ENCODE measurements at regions not wholly inside any gene's neighbourhood (a gene's known extent, or its start where the extent isn't known, plus 50 kb on each side); places are given as distances from the start of the nearest gene placed in this dataset.
A peak's percentile ranks its signal among the peaks of the same experiment; 100 is the strongest.
"Not testable (repeated sequence)": the region's sequence is repeated elsewhere in the genome, so short reads cannot be mapped to it uniquely, and the experiment has no call there.

DNA sequence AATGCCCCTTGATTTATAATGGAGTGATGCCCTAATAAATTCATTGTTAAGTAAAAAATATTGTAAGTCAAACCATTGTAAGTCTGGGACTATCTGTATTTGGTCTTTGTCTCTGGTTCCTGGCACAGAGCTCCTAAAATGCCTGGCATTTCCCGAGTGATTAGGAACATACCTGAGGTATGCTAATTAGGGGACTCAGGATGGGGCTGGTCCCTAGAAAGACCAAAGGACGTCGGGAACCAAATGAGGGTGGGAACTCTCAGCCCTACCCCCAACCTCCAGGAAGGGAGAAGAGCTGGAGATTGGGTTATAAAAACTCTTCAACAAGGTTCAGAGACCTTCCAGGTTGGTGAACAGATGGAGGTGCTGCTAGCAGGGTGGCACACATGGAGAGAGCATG, 82.6 kb upstream of the ARG1 start:
- DNase-seq (ENCODE audit: low spot score): no peak
- Mint-ChIP-seq H3K4me3 (no peak overlapping the region), H3K36me3 (ENCODE audit: low read depth) (no peaks in the 10 kb centered on the region), H3K4me1 (ENCODE audit: low read depth) (no peaks in the 10 kb centered on the region), H3K27me3 (ENCODE audit: insufficient read depth) (no peaks in the 10 kb centered on the region), H3K27ac (no peak overlapping the region), H3K9me3 (no peaks in the 10 kb centered on the region)
- intact Hi-C loops (cut with micrococcal nuclease): no loop called here

DNA sequence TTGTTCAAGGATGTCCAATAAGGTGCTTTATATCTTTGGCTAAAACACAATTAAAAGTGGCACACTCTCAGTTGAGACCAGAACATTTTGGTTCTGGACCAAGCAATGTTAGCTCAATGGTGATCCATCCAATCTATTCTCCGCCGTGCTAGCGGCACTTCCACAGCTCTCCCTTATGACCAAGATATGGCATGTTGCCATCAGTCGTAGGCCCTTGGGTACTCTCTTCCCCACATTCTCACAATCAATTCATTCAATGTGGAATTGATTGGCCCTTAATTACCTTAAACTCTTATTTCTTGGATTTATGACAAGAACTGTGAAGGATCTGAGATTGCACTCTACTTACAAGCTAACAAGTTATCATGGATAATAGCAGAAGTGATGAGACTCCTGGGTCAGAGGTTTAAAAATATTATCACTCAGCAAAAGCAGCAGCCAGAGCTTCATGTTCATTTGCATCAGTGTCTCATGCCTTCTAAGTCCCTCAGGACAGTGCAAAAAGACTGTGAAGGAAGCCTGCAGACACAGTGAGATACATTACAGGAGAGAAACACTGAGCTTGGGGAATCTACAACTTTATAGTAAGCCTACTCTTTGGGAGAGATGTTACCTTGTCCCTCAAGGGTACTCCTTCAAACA, 80.0 kb upstream of the ARG1 start:
- no peak for DNase-seq (ENCODE audit: low spot score)
- intact Hi-C loops (cut with micrococcal nuclease): no loop called here
- H3K27ac Mint-ChIP-seq: no peak overlapping the region
- H3K4me3 Mint-ChIP-seq: no peak overlapping the region
- H3K4me1 Mint-ChIP-seq (ENCODE audit: low read depth): no peaks in the 10 kb centered on the region
- no peaks in the 10 kb centered on the region for H3K9me3 Mint-ChIP-seq
- no peaks in the 10 kb centered on the region for H3K27me3 Mint-ChIP-seq (ENCODE audit: insufficient read depth)
- no peaks in the 10 kb centered on the region for H3K36me3 Mint-ChIP-seq (ENCODE audit: low read depth)

DNA sequence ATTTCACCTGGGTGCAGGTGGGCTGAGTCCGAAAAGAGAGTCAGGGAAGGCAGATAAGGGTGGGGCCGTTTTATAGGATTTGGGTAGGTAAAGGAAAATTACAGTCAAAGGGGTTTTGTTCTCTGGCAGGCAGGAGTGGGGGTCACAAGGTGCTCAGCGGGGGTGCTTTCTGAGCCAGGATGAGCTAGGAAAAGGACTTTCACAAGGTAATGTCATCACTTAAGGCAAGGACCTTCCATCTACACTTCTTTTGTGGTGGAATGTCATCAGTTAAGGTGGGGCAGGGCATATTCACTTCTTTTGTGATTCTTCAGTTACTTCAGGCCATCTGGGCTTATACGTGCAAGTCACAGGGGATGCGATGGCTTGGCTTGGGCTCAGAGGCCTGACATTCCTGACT, 68.6 kb upstream of the ARG1 start:
- H3K36me3 Mint-ChIP-seq (ENCODE audit: low read depth); DNase-seq (ENCODE audit: low spot score); H3K27ac Mint-ChIP-seq; H3K4me3 Mint-ChIP-seq; intact Hi-C loops (cut with micrococcal nuclease); H3K27me3 Mint-ChIP-seq (ENCODE audit: insufficient read depth); H3K9me3 Mint-ChIP-seq; H3K4me1 Mint-ChIP-seq (ENCODE audit: low read depth): not testable (repeated sequence)

DNA sequence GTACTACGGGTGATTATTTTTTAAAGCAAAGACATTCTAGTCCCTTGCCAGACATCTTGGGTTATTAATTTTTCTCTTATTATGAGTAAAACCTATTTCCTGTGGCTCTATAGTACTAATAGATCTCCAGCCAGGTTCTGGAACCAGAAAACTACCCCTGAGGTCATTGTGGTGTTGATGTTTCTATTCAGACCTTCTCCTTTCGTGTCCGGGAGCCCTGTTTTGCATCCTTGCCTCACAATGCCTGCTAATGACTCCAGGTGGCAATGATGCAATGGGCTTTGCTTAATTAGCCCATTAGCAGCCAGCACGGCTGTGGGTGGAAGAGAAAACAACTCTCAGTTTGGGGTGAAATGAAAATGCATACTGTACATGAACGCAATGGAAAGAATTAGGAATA, 62.9 kb upstream of the ARG1 start:
- intact Hi-C loops (cut with micrococcal nuclease): no loop called here
- Mint-ChIP-seq H3K4me1 (ENCODE audit: low read depth) (no peaks in the 10 kb centered on the region), H3K36me3 (ENCODE audit: low read depth) (no peaks in the 10 kb centered on the region), H3K27ac (no peak overlapping the region), H3K4me3 (no peak overlapping the region), H3K27me3 (ENCODE audit: insufficient read depth) (peaks cover 1% of the 10 kb centered on the region), H3K9me3 (no peaks in the 10 kb centered on the region)
- no peak for DNase-seq (ENCODE audit: low spot score)

DNA sequence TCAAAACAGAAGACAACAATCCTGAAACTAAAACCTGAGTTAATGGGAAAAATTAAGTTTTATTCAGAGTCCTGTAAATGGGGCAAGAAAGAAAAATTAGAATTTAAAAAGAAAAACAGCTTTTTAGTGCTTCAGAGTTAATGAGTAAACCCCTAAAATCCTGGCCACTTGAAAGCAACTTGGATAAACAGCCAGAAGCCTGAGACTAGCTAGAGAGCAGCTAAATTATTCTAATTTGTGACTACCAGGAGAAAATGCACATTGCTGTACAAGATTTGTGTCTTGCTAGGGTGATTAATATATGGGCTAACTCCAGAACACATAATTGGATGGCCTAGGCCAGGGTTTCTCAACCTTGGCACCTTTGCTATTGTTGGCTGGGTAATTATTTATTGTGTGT, 62.4 kb upstream of the ARG1 start:
- no peak overlapping the region for H3K27ac Mint-ChIP-seq
- H3K4me3 Mint-ChIP-seq: no peak overlapping the region
- H3K36me3 Mint-ChIP-seq (ENCODE audit: low read depth): no peaks in the 10 kb centered on the region
- intact Hi-C loops (cut with micrococcal nuclease): no loop called here
- no peaks in the 10 kb centered on the region for H3K9me3 Mint-ChIP-seq
- DNase-seq (ENCODE audit: low spot score): no peak
- peaks cover 3% of the 10 kb centered on the region for H3K27me3 Mint-ChIP-seq (ENCODE audit: insufficient read depth)
- no peaks in the 10 kb centered on the region for H3K4me1 Mint-ChIP-seq (ENCODE audit: low read depth)

DNA sequence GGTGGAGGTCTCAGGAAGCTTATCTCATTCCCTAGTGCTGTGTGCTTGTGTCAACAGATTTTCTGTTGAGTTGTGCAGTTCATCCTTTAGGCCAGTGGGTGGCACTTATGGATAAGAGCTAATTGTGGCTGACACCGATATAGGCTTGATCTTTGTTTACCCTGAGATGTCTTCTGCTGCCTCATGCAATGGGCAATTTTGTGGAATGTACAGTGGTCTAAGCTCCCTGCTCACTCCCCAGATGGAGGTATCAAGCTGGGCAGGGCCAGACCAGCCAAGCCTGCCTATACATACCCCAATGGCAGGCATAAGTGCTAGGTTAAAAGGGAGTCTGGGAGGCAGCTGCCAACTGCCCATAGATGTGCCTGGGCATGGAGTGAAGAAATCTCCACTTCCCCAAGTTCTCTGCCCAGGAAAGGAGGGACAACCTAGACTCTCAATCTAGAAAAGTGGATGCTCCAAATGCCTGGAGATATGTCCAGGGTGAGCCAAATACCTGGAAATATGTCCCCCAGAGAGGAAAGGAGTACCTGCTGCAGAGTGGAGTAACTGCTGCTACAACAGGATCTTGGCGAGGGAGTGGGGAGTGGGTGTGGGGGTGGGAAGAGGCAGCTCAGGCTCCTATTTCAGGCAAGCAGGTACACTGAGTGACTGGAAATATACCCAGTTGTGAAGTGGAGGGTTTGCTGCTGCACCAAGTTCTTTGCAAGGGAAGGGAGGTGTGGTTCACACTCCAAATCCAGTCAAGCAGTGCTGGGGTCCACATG, 53.2 kb upstream of the ARG1 start:
- Mint-ChIP-seq H3K4me3 (no peak overlapping the region), H3K27ac (no peak overlapping the region), H3K27me3 (ENCODE audit: insufficient read depth) (peaks cover 10% of the 10 kb centered on the region), H3K4me1 (ENCODE audit: low read depth) (peaks cover 14% of the 10 kb centered on the region), H3K36me3 (ENCODE audit: low read depth) (no peaks in the 10 kb centered on the region), H3K9me3 (no peaks in the 10 kb centered on the region)
- DNase-seq (ENCODE audit: low spot score): peak; percentile 27
- intact Hi-C loops (cut with micrococcal nuclease): loop anchor here (1.0 to 2.0 kb wide), 3 partner anchors 14 to 391 kb away; no protein-coding TSS in a partner anchor
